PC-9 (cell line): ENCODE measurements at regions not wholly inside any gene's neighbourhood (a gene's known extent, or its start where the extent isn't known, plus 50 kb on each side); places are given as distances from the start of the nearest gene placed in this dataset.

Experiments used
- EZH2 ChIP-seq: fragments of 200-600 bp; sonication (generic); IDR thresholded peaks from 2 replicates; pipeline ENCODE4 v1.8.0; 2017; ENCODE audit warnings: antibody characterized with exemption, low read depth
- TF ChIP-seq, protein P1 (sequence below): fragments of 200-600 bp; sonication (generic); conservative IDR thresholded peaks from 2 replicates; pipeline ENCODE4 v1.6.1; 2017; ENCODE audit warnings: mixed run types, antibody characterized with exemption, mild to moderate bottlenecking, moderate library complexity

DNA sequence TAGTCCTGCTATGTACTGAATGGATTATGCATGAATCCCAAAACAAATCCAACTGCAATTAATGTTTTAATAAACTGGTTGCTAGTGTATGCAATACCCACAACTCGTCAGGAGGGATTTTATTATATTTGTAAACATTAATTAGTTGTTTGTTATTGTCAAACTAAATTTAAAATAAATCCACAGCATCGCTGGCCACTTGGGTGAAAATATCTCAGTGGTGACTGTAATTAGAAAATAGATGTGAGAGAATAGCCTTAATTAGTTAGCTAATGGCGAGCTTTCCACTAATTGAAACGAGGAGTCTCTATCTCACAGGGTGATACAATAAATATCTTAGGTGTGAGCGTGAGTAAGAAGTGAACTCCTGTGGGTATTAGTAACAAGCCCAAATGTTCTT is 176.8 kb downstream of the LINC00237 start:
- TF ChIP-seq, protein P1, sequence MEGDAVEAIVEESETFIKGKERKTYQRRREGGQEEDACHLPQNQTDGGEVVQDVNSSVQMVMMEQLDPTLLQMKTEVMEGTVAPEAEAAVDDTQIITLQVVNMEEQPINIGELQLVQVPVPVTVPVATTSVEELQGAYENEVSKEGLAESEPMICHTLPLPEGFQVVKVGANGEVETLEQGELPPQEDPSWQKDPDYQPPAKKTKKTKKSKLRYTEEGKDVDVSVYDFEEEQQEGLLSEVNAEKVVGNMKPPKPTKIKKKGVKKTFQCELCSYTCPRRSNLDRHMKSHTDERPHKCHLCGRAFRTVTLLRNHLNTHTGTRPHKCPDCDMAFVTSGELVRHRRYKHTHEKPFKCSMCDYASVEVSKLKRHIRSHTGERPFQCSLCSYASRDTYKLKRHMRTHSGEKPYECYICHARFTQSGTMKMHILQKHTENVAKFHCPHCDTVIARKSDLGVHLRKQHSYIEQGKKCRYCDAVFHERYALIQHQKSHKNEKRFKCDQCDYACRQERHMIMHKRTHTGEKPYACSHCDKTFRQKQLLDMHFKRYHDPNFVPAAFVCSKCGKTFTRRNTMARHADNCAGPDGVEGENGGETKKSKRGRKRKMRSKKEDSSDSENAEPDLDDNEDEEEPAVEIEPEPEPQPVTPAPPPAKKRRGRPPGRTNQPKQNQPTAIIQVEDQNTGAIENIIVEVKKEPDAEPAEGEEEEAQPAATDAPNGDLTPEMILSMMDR, result no peak
- no peak for TF ChIP-seq EZH2
